GM19043 (cell line): ENCODE measurements at regions not wholly inside any gene's neighbourhood (a gene's known extent, or its start where the extent isn't known, plus 50 kb on each side); places are given as distances from the start of the nearest gene placed in this dataset.
A peak's percentile ranks its signal among the peaks of the same experiment; 100 is the strongest.

ENCODE experiments used
- ATAC-seq: cut with Tn5 transposase; IDR thresholded peaks from one replicate; pipeline ENCODE4 v1.9.1; 2021; ENCODE audit warnings: low read depth; ENCODE audit not compliant: unreplicated experiment

GRCh38 chr5:82855893-82856550, 221.2 kb downstream of the TMEM167A start:
- no peak for ATAC-seq

GRCh38 chr5:82854956-82855355, 222.2 kb downstream of the TMEM167A start:
- no peak for ATAC-seq

GRCh38 chr5:82851471-82851870, 225.7 kb downstream of the TMEM167A start:
- ATAC-seq, result no peak

GRCh38 chr5:82850393-82850792, 226.8 kb downstream of the TMEM167A start:
- ATAC-seq, result no peak

- ATAC-seq, result no peak
Measured at GRCh38 chr5:82849885-82850284, 227.3 kb downstream of the TMEM167A start.

- ATAC-seq, result no peak
Measured at GRCh38 chr5:82847562-82847961, 229.6 kb downstream of the TMEM167A start.

GRCh38 chr5:82839881-82840280, 237.3 kb downstream of the TMEM167A start:
- ATAC-seq, result no peak

GRCh38 chr5:82835488-82835887, 241.7 kb downstream of the TMEM167A start:
- ATAC-seq, result no peak

GRCh38 chr5:82834151-82834550, 243.0 kb downstream of the TMEM167A start:
- ATAC-seq, result no peak

GRCh38 chr5:82833277-82833676, 243.9 kb downstream of the TMEM167A start:
- ATAC-seq, result no peak

GRCh38 chr5:82832445-82832844, 244.7 kb downstream of the TMEM167A start:
- ATAC-seq, result no peak

- no peak for ATAC-seq
Measured at GRCh38 chr5:82828211-82828610, 249.0 kb downstream of the TMEM167A start.

- ATAC-seq, result no peak
Measured at GRCh38 chr5:82827651-82828050, 249.5 kb downstream of the TMEM167A start.

- no peak for ATAC-seq
Measured at GRCh38 chr5:82822634-82822927, 254.6 kb downstream of the TMEM167A start.

- ATAC-seq, result no peak
Measured at GRCh38 chr5:82821846-82822633, 255.2 kb downstream of the TMEM167A start.

- peak; percentile 69 for ATAC-seq
Measured at GRCh38 chr5:82820961-82821845, 256.0 kb downstream of the TMEM167A start.

- no peak for ATAC-seq
Measured at GRCh38 chr5:82820188-82820587, 257.0 kb downstream of the TMEM167A start.

GRCh38 chr5:82817897-82818676, 259.1 kb downstream of the TMEM167A start:
- no peak for ATAC-seq

- ATAC-seq, result no peak
Measured at GRCh38 chr5:82816926-82817325, 260.3 kb downstream of the TMEM167A start.

- ATAC-seq, result no peak
Measured at GRCh38 chr5:82815871-82816270, 261.3 kb downstream of the TMEM167A start.

- ATAC-seq, result no peak
Measured at GRCh38 chr5:82813861-82814260, 263.3 kb downstream of the TMEM167A start.
